GM06990 (cell line): ENCODE measurements at regions not wholly inside any gene's neighbourhood (a gene's known extent, or its start where the extent isn't known, plus 50 kb on each side); places are given as distances from the start of the nearest gene placed in this dataset.

Experiments
- DNase-seq: peaks from one replicate; pipeline ENCODE4 v3.0.0-alpha.2; 2011; ENCODE audit not compliant: insufficient read length; ENCODE audit errors: extremely low read depth
- H3K27me3 ChIP-seq: replicated peaks from 2 replicates; pipeline ENCODE4 v1.6.0; 2011; ENCODE audit warnings: low read length; ENCODE audit not compliant: control insufficient read depth, insufficient read depth
- H3K36me3 ChIP-seq: 2 replicates; pipeline ENCODE4 v1.5.1; 2011; ENCODE audit warnings: low read length; ENCODE audit not compliant: control insufficient read depth, insufficient read depth
- H3K4me3 ChIP-seq: replicated peaks from 2 replicates; pipeline ENCODE4 v1.5.1; 2011; ENCODE audit warnings: low read depth, mild to moderate bottlenecking, control low read depth, low read length
- CTCF ChIP-seq: IDR thresholded peaks from 2 replicates; pipeline ENCODE4 v1.5.1; 2011; ENCODE audit warnings: low read length, control low read depth, mild to moderate bottlenecking, inconsistent platforms; ENCODE audit not compliant: insufficient read depth, poor library complexity, severe bottlenecking

GRCh38 chr20:7196481-7196880, 429.0 kb downstream of the BMP2 start:
- H3K36me3 ChIP-seq = no peaks in the 10 kb centered on the region
- no peak for DNase-seq
- TF ChIP-seq CTCF = no peak
- no peak overlapping the region for H3K4me3 ChIP-seq
- no peaks in the 10 kb centered on the region for H3K27me3 ChIP-seq

- H3K4me3 ChIP-seq = no peak overlapping the region
- DNase-seq = no peak
- TF ChIP-seq CTCF = no peak
- no peaks in the 10 kb centered on the region for H3K27me3 ChIP-seq
- H3K36me3 ChIP-seq = no peaks in the 10 kb centered on the region
Observed at GRCh38 chr20:7199861-7200260, 432.4 kb downstream of the BMP2 start.

DNA sequence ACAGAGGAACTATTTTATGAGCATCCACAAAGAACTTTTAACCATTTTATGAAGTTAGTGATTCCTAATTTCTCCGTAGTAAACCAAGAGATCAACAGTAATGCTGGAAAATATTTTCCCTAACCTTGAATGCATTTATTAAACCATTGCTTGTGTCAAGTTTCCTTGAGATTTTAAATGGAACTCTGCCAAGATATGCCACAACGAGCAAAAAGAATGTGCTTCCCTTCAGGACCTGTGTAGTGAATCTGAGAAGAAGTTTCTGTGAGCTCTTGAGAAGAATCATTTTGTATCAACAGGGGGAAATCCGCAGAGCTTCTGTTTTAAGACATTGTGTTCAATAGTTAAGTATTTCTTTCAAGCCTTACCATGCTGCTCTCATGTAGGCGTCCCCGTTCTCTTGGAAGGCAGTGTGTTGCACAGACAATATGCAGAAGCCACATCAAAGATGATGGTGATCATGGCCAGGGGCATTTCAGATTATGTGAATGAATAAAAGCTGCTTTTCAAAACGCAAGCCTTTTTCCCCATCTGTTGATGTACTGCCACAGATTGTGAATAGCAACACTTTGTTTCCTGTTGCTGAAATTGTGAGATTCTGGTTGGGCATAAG, 439.8 kb downstream of the BMP2 start:
- H3K27me3 ChIP-seq = no peaks in the 10 kb centered on the region
- no peak for TF ChIP-seq CTCF
- DNase-seq = no peak
- H3K4me3 ChIP-seq = no peak overlapping the region
- H3K36me3 ChIP-seq = no peaks in the 10 kb centered on the region

DNA sequence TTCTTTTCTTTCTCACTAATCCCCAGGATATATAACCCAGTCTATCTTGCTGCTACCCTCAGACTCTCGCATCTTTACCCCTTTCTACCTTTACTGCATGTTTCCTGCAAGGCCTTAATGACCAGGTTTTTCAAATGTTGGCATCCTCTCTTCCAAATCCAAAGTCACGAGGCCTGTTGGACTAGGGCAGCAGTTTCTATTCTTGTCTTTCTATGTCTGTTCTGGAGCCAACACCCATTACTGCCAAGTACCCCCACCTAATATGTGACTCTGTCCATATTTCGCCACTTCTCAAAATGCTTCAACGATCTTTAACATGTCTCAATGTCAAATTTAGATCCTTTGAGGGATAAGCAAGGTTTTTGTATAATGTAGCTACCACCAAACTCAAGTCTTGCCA, 443.4 kb downstream of the BMP2 start:
- TF ChIP-seq CTCF = no peak
- Histone ChIP-seq H3K27me3 (no peaks in the 10 kb centered on the region), H3K4me3 (no peak overlapping the region), H3K36me3 (no peaks in the 10 kb centered on the region)
- DNase-seq = no peak

- Histone ChIP-seq H3K4me3 (no peak overlapping the region), H3K27me3 (no peaks in the 10 kb centered on the region), H3K36me3 (no peaks in the 10 kb centered on the region)
- TF ChIP-seq CTCF = no peak
- no peak for DNase-seq
Observed at GRCh38 chr20:7214081-7214740, 446.7 kb downstream of the BMP2 start.

- Histone ChIP-seq H3K27me3 (no peaks in the 10 kb centered on the region), H3K36me3 (no peaks in the 10 kb centered on the region), H3K4me3 (no peak overlapping the region)
- TF ChIP-seq CTCF = no peak
- DNase-seq = no peak
Observed at GRCh38 chr20:7217606-7218005, 450.1 kb downstream of the BMP2 start.
